ENCODE measurements at regions not wholly inside any gene's neighbourhood (a gene's known extent, or its start where the extent isn't known, plus 50 kb on each side); places are given as distances from the start of the nearest gene placed in this dataset.

GRCh38 chr7:125857606-125858005 lies 928.0 kb upstream of the POT1 start:
- no peak for TF ChIP-seq CTCF (IDR thresholded peaks at IDR 0.05; ENCODE audit: insufficient read depth in 1 of 2, low read depth in 1 of 2, low read length in 1 of 2, severe bottlenecking in 1 of 2, unreplicated experiment in 1 of 2)

GRCh38 chr7:125848157-125848556 lies 918.5 kb upstream of the POT1 start:
- H3K27me3 ChIP-seq (replicated peaks; ENCODE audit: control insufficient read depth, insufficient read depth, low read length): no peaks in the 10 kb centered on the region
- Mint-ChIP-seq H3K9me3 (ENCODE audit: unreplicated experiment) (peaks cover 15% of the 10 kb centered on the region), H3K27me3 (ENCODE audit: insufficient read depth, unreplicated experiment) (no peaks in the 10 kb centered on the region), H3K4me1 (ENCODE audit: low read depth, unreplicated experiment) (no peaks in the 10 kb centered on the region), H3K36me3 (ENCODE audit: insufficient read depth, unreplicated experiment) (no peaks in the 10 kb centered on the region), H3K27ac (ENCODE audit: unreplicated experiment) (no peak overlapping the region), H3K4me3 (ENCODE audit: unreplicated experiment) (no peak overlapping the region)
- BruUV-seq (replicated peaks): no TSS peak
- ChIA-PET CTCF (no interaction called here), POLR2A (no interaction called here)
- peaks cover 4% of the 10 kb centered on the region; the same call in 1 of the 2 replicates for H3K9me3 ChIP-seq
- H3K36me3 ChIP-seq (ENCODE audit: control insufficient read depth, insufficient read depth, low read length): no peaks in the 10 kb centered on the region
- H3K4me3 ChIP-seq (ENCODE audit: low read depth, low read length): no peak overlapping the region
- no peak for TF ChIP-seq CTCF (IDR thresholded peaks at IDR 0.05; ENCODE audit: insufficient read depth in 1 of 2, low read depth in 1 of 2, low read length in 1 of 2, severe bottlenecking in 1 of 2, unreplicated experiment in 1 of 2)
- intact Hi-C loops (cut with micrococcal nuclease; ENCODE audit: unreplicated experiment): no loop called here
- H3K4me1 ChIP-seq: no peaks in the 10 kb centered on the region
- DNase-seq: no peak

More at GRCh38 chr7:125857606-125858005, 928.0 kb upstream of the POT1 start:
- ChIA-PET POLR2A (no interaction called here), CTCF (no interaction called here)
- BruUV-seq (replicated peaks): no TSS peak
- Mint-ChIP-seq H3K36me3 (ENCODE audit: insufficient read depth, unreplicated experiment) (no peaks in the 10 kb centered on the region), H3K9me3 (ENCODE audit: unreplicated experiment) (no peaks in the 10 kb centered on the region), H3K27ac (ENCODE audit: unreplicated experiment) (no peak overlapping the region), H3K4me3 (ENCODE audit: unreplicated experiment) (no peak overlapping the region), H3K4me1 (ENCODE audit: low read depth, unreplicated experiment) (no peaks in the 10 kb centered on the region), H3K27me3 (ENCODE audit: insufficient read depth, unreplicated experiment) (peaks cover 2% of the 10 kb centered on the region)
- intact Hi-C loops (cut with micrococcal nuclease; ENCODE audit: unreplicated experiment): no loop called here
- H3K36me3 ChIP-seq (ENCODE audit: control insufficient read depth, insufficient read depth, low read length): no peaks in the 10 kb centered on the region
- no peak overlapping the region for H3K4me3 ChIP-seq (ENCODE audit: low read depth, low read length)
- no peaks in the 10 kb centered on the region for H3K4me1 ChIP-seq
- H3K9me3 ChIP-seq: no peaks in the 10 kb centered on the region
- DNase-seq: no peak
- no peaks in the 10 kb centered on the region for H3K27me3 ChIP-seq (replicated peaks; ENCODE audit: control insufficient read depth, insufficient read depth, low read length)

DNA sequence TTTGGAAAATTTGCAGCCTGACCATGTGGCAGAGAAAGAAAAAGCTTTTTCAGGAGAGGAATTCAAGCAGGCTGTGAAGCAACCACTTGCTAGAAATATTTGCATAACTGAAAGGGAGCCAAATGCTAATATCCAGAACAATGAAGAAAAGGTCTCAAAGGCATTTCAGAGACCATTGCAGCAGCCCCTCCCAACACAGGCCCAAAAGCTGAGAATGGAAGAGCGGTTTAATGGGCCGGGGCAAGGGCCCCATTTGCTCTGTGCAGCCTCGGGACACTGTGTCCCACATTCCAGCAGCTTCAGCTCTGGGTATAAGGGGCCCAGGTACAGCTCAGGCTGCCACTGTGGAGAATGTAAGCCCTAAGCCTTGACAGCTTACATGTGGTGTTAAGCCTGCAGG lies 918.1 kb upstream of the POT1 start:
- Histone ChIP-seq H3K9me3 (peaks cover 4% of the 10 kb centered on the region; the same call in 1 of the 2 replicates), H3K27me3 (replicated peaks; ENCODE audit: control insufficient read depth, insufficient read depth, low read length) (no peaks in the 10 kb centered on the region), H3K4me1 (no peaks in the 10 kb centered on the region), H3K36me3 (ENCODE audit: control insufficient read depth, insufficient read depth, low read length) (no peaks in the 10 kb centered on the region), H3K4me3 (ENCODE audit: low read depth, low read length) (no peak overlapping the region)
- Mint-ChIP-seq H3K9me3 (ENCODE audit: unreplicated experiment) (peaks cover 15% of the 10 kb centered on the region), H3K27me3 (ENCODE audit: insufficient read depth, unreplicated experiment) (no peaks in the 10 kb centered on the region), H3K4me1 (ENCODE audit: low read depth, unreplicated experiment) (no peaks in the 10 kb centered on the region), H3K27ac (ENCODE audit: unreplicated experiment) (no peak overlapping the region), H3K4me3 (ENCODE audit: unreplicated experiment) (no peak overlapping the region), H3K36me3 (ENCODE audit: insufficient read depth, unreplicated experiment) (no peaks in the 10 kb centered on the region)
- intact Hi-C loops (cut with micrococcal nuclease; ENCODE audit: unreplicated experiment): no loop called here
- ChIA-PET CTCF (no interaction called here), POLR2A (no interaction called here)
- no peak for TF ChIP-seq CTCF (IDR thresholded peaks at IDR 0.05; ENCODE audit: insufficient read depth in 1 of 2, low read depth in 1 of 2, low read length in 1 of 2, severe bottlenecking in 1 of 2, unreplicated experiment in 1 of 2)
- DNase-seq: no peak
- BruUV-seq (replicated peaks): no TSS peak

Measured in Caco-2 (cell line).